ENCODE measurements at regions not wholly inside any gene's neighbourhood (a gene's known extent, or its start where the extent isn't known, plus 50 kb on each side); places are given as distances from the start of the nearest gene placed in this dataset.

DNA sequence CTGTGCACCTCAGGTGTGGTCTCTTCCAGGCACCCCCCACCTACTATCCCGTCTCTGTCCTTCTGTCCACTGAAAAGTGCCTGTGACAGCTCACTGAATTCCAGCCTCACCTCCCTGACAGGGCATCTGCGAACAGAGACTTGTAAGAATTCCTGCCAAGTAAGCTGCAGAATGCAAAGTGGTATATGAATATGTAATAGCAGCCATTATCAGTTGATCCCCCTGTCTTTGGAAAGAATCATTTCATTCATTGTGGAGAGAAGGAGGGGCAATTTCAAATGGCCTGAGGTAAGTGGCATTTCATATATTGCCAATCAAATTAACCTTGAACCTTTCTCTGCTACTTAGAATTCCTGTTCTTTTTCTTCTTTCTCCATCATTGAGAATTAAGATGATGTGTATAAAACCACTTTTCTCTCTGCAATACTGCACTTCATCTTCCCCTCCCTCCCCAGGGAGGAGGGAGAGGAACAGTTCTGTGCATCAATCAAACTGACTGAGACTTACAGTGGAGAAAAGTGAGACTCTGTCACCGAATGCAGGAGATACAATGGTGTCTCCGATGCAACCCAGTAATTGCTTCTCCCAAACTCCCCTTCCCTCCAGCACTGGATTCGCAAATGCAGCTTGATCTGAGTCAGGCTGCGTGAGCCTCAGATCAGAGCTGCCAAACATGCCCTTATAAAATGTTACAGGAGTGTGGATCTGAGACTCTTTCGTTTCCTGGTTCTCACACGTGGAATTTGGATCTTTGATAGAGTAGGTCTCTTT is 91.7 kb downstream of the SLC10A2 start:
- TF ChIP-seq EZH2 (optimal IDR thresholded peaks at IDR 0.05; ENCODE audit: low read depth, low read length), result no peak
- TF ChIP-seq EZH2phosphoT487 (IDR thresholded peaks at IDR 0.05; ENCODE audit: low read length), result no peak
- Histone ChIP-seq H3K9ac (ENCODE audit: low read length) (no peak overlapping the region), H3K9me2 (replicated peaks; ENCODE audit: insufficient read depth, low read length) (no peaks in the 10 kb centered on the region), H4K20me1 (ENCODE audit: insufficient read depth, low read length) (no peaks in the 10 kb centered on the region), H3K36me3 (replicated peaks; ENCODE audit: insufficient read depth, low read length) (no peaks in the 10 kb centered on the region), H2AFZ (ENCODE audit: low read length) (no peak overlapping the region), H3K4me1 (ENCODE audit: low read length) (peaks cover 6% of the 10 kb centered on the region), H3K4me3 (ENCODE audit: low read length) (no peak overlapping the region), H3K79me2 (ENCODE audit: low read length) (no peaks in the 10 kb centered on the region), H3K4me2 (ENCODE audit: low read depth, low read length) (no peak overlapping the region), H3K27me3 (replicated peaks; ENCODE audit: insufficient read depth, low read length) (no peaks in the 10 kb centered on the region), H3K27ac (ENCODE audit: low read length) (no peak overlapping the region), H3F3A (ENCODE audit: insufficient read depth, low read length) (peaks cover 6% of the 10 kb centered on the region; the same call in 1 of the 2 replicates), H3K9me3 (replicated peaks; ENCODE audit: insufficient read depth, low read length) (no peaks in the 10 kb centered on the region)
- DNase-seq, result no peak

DNA sequence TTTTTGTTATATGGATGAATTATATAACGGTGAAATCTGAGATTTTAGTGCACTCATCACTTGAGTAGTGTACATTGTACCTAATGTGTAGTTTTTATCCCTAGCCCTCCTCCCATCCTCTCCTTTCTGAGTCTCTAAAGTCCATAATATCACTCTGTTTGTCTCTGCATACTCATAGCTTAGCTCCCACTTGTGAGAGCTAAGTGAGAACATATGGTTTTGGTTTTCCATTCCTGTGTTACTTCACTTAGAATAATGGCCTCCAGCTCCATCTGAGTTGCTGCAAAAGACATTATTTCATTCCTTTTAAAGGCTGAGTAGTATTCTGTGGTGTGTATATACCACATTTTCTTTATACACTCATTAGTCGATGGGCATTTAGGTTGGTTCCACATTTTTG is 94.0 kb downstream of the SLC10A2 start:
- H3K36me3 ChIP-seq (replicated peaks; ENCODE audit: insufficient read depth, low read length), result no peaks in the 10 kb centered on the region
- H3K9me3 ChIP-seq (replicated peaks; ENCODE audit: insufficient read depth, low read length), result no peaks in the 10 kb centered on the region
- H2AFZ ChIP-seq (ENCODE audit: low read length), result no peak overlapping the region
- H3F3A ChIP-seq (ENCODE audit: insufficient read depth, low read length), result peaks cover 6% of the 10 kb centered on the region; the same call in 1 of the 2 replicates
- no peak overlapping the region for H3K27ac ChIP-seq (ENCODE audit: low read length)
- TF ChIP-seq, protein P1, sequence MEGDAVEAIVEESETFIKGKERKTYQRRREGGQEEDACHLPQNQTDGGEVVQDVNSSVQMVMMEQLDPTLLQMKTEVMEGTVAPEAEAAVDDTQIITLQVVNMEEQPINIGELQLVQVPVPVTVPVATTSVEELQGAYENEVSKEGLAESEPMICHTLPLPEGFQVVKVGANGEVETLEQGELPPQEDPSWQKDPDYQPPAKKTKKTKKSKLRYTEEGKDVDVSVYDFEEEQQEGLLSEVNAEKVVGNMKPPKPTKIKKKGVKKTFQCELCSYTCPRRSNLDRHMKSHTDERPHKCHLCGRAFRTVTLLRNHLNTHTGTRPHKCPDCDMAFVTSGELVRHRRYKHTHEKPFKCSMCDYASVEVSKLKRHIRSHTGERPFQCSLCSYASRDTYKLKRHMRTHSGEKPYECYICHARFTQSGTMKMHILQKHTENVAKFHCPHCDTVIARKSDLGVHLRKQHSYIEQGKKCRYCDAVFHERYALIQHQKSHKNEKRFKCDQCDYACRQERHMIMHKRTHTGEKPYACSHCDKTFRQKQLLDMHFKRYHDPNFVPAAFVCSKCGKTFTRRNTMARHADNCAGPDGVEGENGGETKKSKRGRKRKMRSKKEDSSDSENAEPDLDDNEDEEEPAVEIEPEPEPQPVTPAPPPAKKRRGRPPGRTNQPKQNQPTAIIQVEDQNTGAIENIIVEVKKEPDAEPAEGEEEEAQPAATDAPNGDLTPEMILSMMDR (IDR thresholded peaks at IDR 0.05; ENCODE audit: low read length), result no peak
- TF ChIP-seq EZH2 (optimal IDR thresholded peaks at IDR 0.05; ENCODE audit: low read depth, low read length) (no peak), EZH2phosphoT487 (IDR thresholded peaks at IDR 0.05; ENCODE audit: low read length) (no peak)
- H3K9ac ChIP-seq (ENCODE audit: low read length), result no peak overlapping the region
- H3K4me3 ChIP-seq (ENCODE audit: low read length), result no peak overlapping the region
- H4K20me1 ChIP-seq (ENCODE audit: insufficient read depth, low read length), result no peaks in the 10 kb centered on the region
- no peaks in the 10 kb centered on the region for H3K27me3 ChIP-seq (replicated peaks; ENCODE audit: insufficient read depth, low read length)
- no peaks in the 10 kb centered on the region for H3K79me2 ChIP-seq (ENCODE audit: low read length)
- H3K4me2 ChIP-seq (ENCODE audit: low read depth, low read length), result no peak overlapping the region
- DNase-seq, result no peak
- no peaks in the 10 kb centered on the region for H3K9me2 ChIP-seq (replicated peaks; ENCODE audit: insufficient read depth, low read length)
- peaks cover 6% of the 10 kb centered on the region for H3K4me1 ChIP-seq (ENCODE audit: low read length)

DNA sequence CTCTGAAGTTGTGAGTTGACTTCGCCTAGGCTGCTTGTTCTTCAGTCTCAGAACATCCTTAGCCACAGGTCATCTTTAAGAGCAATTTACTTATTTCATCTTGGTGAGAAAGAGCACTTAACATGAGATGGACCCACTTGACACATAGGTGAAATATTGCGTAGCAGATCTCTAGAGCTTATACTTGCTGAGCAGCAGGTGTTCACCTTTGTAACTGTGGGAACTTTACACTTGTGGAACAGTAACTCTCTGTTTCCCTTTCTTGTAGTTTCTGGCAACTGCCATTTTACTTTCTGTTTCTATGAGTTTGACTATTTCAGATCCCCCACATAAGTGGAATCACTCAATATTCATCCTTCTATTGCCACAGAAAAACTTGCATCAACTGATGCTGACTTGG is 95.7 kb downstream of the SLC10A2 start:
- Histone ChIP-seq H3K27ac (ENCODE audit: low read length) (peak overlapping the region; percentile 5; the same call in 1 of the 2 replicates), H2AFZ (ENCODE audit: low read length) (0 out of 2 replicates have a peak overlapping the region, but pooled peaks have one; percentile 8), H3K9ac (ENCODE audit: low read length) (no peak overlapping the region), H3K4me3 (ENCODE audit: low read length) (no peak overlapping the region), H3K9me2 (replicated peaks; ENCODE audit: insufficient read depth, low read length) (no peaks in the 10 kb centered on the region), H3K4me2 (ENCODE audit: low read depth, low read length) (peak overlapping the region; percentile 20; the same call in 1 of the 2 replicates), H3K36me3 (replicated peaks; ENCODE audit: insufficient read depth, low read length) (no peaks in the 10 kb centered on the region), H4K20me1 (ENCODE audit: insufficient read depth, low read length) (no peaks in the 10 kb centered on the region), H3K9me3 (replicated peaks; ENCODE audit: insufficient read depth, low read length) (no peaks in the 10 kb centered on the region), H3K27me3 (replicated peaks; ENCODE audit: insufficient read depth, low read length) (no peaks in the 10 kb centered on the region), H3K79me2 (ENCODE audit: low read length) (no peaks in the 10 kb centered on the region), H3F3A (ENCODE audit: insufficient read depth, low read length) (peaks cover 6% of the 10 kb centered on the region; the same call in 1 of the 2 replicates), H3K4me1 (ENCODE audit: low read length) (peaks cover 6% of the 10 kb centered on the region)
- peak; percentile 89 for DNase-seq
- TF ChIP-seq EZH2phosphoT487 (IDR thresholded peaks at IDR 0.05; ENCODE audit: low read length) (no peak), EZH2 (optimal IDR thresholded peaks at IDR 0.05; ENCODE audit: low read depth, low read length) (no peak)
- TF ChIP-seq, protein P1 (IDR thresholded peaks at IDR 0.05; ENCODE audit: low read length), result no peak
